H9 (cell line): ENCODE measurements at regions not wholly inside any gene's neighbourhood (a gene's known extent, or its start where the extent isn't known, plus 50 kb on each side); places are given as distances from the start of the nearest gene placed in this dataset.

Source experiments
- DNase-seq: peaks from one replicate; pipeline ENCODE4 v3.0.0-alpha.2; 2017
- H2AFZ ChIP-seq: one replicate; pipeline ENCODE4 v1.6.1; 2013; ENCODE audit warnings: mild to moderate bottlenecking, low read length, control low read depth, moderate library complexity
- H2AK5ac ChIP-seq: 2 replicates; pipeline ENCODE4 v1.6.1; 2013; ENCODE audit warnings: low read length, control low read depth, mixed read lengths; ENCODE audit not compliant: insufficient read length
- H2BK120ac ChIP-seq: one replicate; pipeline ENCODE4 v1.6.1; 2013; ENCODE audit warnings: low read depth, mild to moderate bottlenecking, low read length, control low read depth, inconsistent platforms; ENCODE audit not compliant: poor library complexity, severe bottlenecking
- H2BK12ac ChIP-seq: 2 replicates; pipeline ENCODE4 v1.6.1; 2013; ENCODE audit warnings: low read length, control low read depth, mixed read lengths, low read depth; ENCODE audit not compliant: insufficient read length
- H2BK15ac ChIP-seq: 2 replicates; pipeline ENCODE4 v1.6.1; 2013; ENCODE audit warnings: low read depth, low read length, control low read depth
- H2BK20ac ChIP-seq: one replicate; pipeline ENCODE4 v1.6.1; 2013; ENCODE audit warnings: low read depth, mild to moderate bottlenecking, low read length, control low read depth, inconsistent platforms; ENCODE audit not compliant: poor library complexity, severe bottlenecking
- H2BK5ac ChIP-seq: 2 replicates; pipeline ENCODE4 v1.6.1; 2013; ENCODE audit warnings: low read length, control low read depth, mixed read lengths; ENCODE audit not compliant: insufficient read length
- H3K14ac ChIP-seq: 2 replicates; pipeline ENCODE4 v1.6.1; 2013; ENCODE audit warnings: low read length, control low read depth; ENCODE audit not compliant: insufficient read depth
- H3K18ac ChIP-seq: 2 replicates; pipeline ENCODE4 v1.6.1; 2013; ENCODE audit warnings: low read depth, mild to moderate bottlenecking, mixed read lengths, low read length, control low read depth; ENCODE audit not compliant: insufficient read length
- H3K23ac ChIP-seq: 2 replicates; pipeline ENCODE4 v1.6.1; 2013; ENCODE audit warnings: low read length, control low read depth, mixed read lengths, low read depth; ENCODE audit not compliant: insufficient read length
- H3K23me2 ChIP-seq: 2 replicates; pipeline ENCODE4 v1.6.1; 2013; ENCODE audit warnings: low read depth, mild to moderate bottlenecking, mixed read lengths, low read length, control low read depth; ENCODE audit not compliant: insufficient read length, poor library complexity, severe bottlenecking
- H3K27ac ChIP-seq: 2 replicates; pipeline ENCODE4 v1.5.1; 2013; ENCODE audit warnings: low read length, control low read depth, mixed read lengths, low read depth; ENCODE audit not compliant: insufficient read length
- H3K27me3 ChIP-seq: 2 replicates; pipeline ENCODE4 v1.6.1; 2013; ENCODE audit warnings: low read length, control low read depth, inconsistent platforms; ENCODE audit not compliant: insufficient read depth
- H3K4ac ChIP-seq: 2 replicates; pipeline ENCODE4 v1.6.1; 2013; ENCODE audit warnings: low read depth, mild to moderate bottlenecking, control low read depth, inconsistent platforms, low read length, moderate library complexity
- H3K4me1 ChIP-seq: 2 replicates; pipeline ENCODE4 v1.6.1; 2013; ENCODE audit warnings: low read length, control low read depth, inconsistent platforms; ENCODE audit not compliant: insufficient read depth
- H3K4me2 ChIP-seq: 2 replicates; pipeline ENCODE4 v1.6.1; 2013; ENCODE audit warnings: low read length, control low read depth, mixed read lengths; ENCODE audit not compliant: insufficient read length, insufficient read depth
- H3K56ac ChIP-seq: 2 replicates; pipeline ENCODE4 v1.6.1; 2013; ENCODE audit warnings: low read depth, mild to moderate bottlenecking, mixed read lengths, low read length, control low read depth; ENCODE audit not compliant: insufficient read length
- H3K79me1 ChIP-seq: 2 replicates; pipeline ENCODE4 v1.6.1; 2013; ENCODE audit warnings: low read depth, mild to moderate bottlenecking, moderate library complexity, low read length, control low read depth, inconsistent platforms; ENCODE audit not compliant: insufficient read depth, poor library complexity, severe bottlenecking
- H3K79me2 ChIP-seq: 2 replicates; pipeline ENCODE4 v1.6.1; 2013; ENCODE audit warnings: low read length, control low read depth, inconsistent platforms; ENCODE audit not compliant: insufficient read depth
- H3K9ac ChIP-seq: 2 replicates; pipeline ENCODE4 v1.6.1; 2013; ENCODE audit warnings: low read length, control low read depth, mixed read lengths; ENCODE audit not compliant: insufficient read length; ENCODE audit errors: extremely low read depth
- H3K9me3 ChIP-seq: one replicate; pipeline ENCODE4 v1.6.1; 2013; ENCODE audit warnings: low read depth, low read length, inconsistent platforms; ENCODE audit not compliant: control insufficient read depth
- H3T11ph ChIP-seq: one replicate; pipeline ENCODE4 v1.6.1; 2013; ENCODE audit warnings: mild to moderate bottlenecking, low read length, control low read depth, inconsistent platforms
- H4K20me1 ChIP-seq: one replicate; pipeline ENCODE4 v1.6.1; 2013; ENCODE audit not compliant: control insufficient read depth, insufficient read length, insufficient read depth
- H4K5ac ChIP-seq: 2 replicates; pipeline ENCODE4 v1.6.1; 2013; ENCODE audit warnings: low read depth, mild to moderate bottlenecking, mixed read lengths, low read length, control low read depth; ENCODE audit not compliant: insufficient read length
- H4K8ac ChIP-seq: replicated peaks from 2 replicates; pipeline ENCODE4 v1.6.1; 2013; ENCODE audit warnings: low read length, control low read depth, mixed read lengths, low read depth; ENCODE audit not compliant: insufficient read length
- H4K91ac ChIP-seq: 2 replicates; pipeline ENCODE4 v1.6.1; 2013; ENCODE audit warnings: low read depth, mild to moderate bottlenecking, moderate library complexity, mixed read lengths, low read length, control low read depth; ENCODE audit not compliant: insufficient read length
- H3K27ac Mint-ChIP-seq, 3 experiments: 2 replicates in 2 of 3; 3 replicates in 1 of 3; pipeline ENCODE4 v1.8.0; 2020 to 2021; ENCODE audit warnings: mixed read lengths in 3 of 3, mild to moderate bottlenecking in 1 of 3, moderate library complexity in 1 of 3
- H3K27me3 Mint-ChIP-seq: 2 replicates; pipeline ENCODE4 v1.8.0; 2021; ENCODE audit warnings: low read depth, mild to moderate bottlenecking, moderate library complexity, mixed read lengths
- H3K36me3 Mint-ChIP-seq, 3 experiments: 2 replicates in 2 of 3; 3 replicates in 1 of 3; pipeline ENCODE4 v1.8.0; 2020 to 2021; ENCODE audit warnings: low read depth in 3 of 3, mixed read lengths in 3 of 3; ENCODE audit not compliant: insufficient read depth in 1 of 3
- H3K4me1 Mint-ChIP-seq, 2 experiments: 2 replicates each; pipeline ENCODE4 v1.8.0; 2020; ENCODE audit warnings: mixed read lengths in 2 of 2
- H3K4me3 Mint-ChIP-seq, 2 experiments: 2 replicates in 1 of 2; 3 replicates in 1 of 2; pipeline ENCODE4 v1.8.0; 2020 to 2021; ENCODE audit warnings: mild to moderate bottlenecking in 2 of 2, mixed read lengths in 2 of 2, moderate library complexity in 1 of 2
- H3K9me3 Mint-ChIP-seq, 2 experiments: 2 replicates in 1 of 2; 3 replicates in 1 of 2; pipeline ENCODE4 v1.8.0; 2020; ENCODE audit warnings: mild to moderate bottlenecking in 2 of 2, mixed read lengths in 2 of 2, moderate library complexity in 1 of 2
- WGBS: extraction: QIAGEN DNeasy Blood & Tissue Kit; methylation state at CpG from one replicate; pipeline ENCODE4 v1.1.7; 2013; ENCODE audit warnings: missing lambda C conversion rate, low lambda C conversion rate, mixed read lengths; ENCODE audit not compliant: insufficient read length; ENCODE audit errors: extremely low coverage; 5-methylcytosine and 5-hydroxymethylcytosine counted together
- TF ChIP-seq, protein P1 (sequence below): fragments of 200-600 bp; sonication (generic); conservative IDR thresholded peaks from 3 replicates; pipeline ENCODE4 v1.8.0; 2021; ENCODE audit warnings: antibody characterized with exemption, mild to moderate bottlenecking

DNA sequence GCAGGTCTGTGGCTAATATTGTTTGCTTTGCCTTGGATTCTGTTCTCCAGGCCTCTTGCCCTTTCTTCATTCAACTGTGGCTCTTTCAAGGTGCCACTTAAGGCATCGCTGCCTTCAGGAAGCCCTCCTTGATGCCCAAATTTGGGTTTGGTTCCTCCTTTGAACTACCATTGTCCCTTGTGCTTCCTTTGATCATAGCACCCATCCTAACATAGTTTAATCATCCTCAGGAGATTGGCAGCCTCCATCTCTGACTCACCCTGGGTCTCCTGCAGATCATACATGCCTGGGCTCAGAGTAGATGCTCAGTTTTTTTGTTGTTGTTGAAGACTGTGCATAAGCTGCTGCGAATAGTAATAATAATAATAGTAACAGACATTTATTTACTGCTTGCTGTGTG is 54.4 kb upstream of the ACOT11 start:
- no peak overlapping the region for H3K56ac ChIP-seq
- H2AFZ ChIP-seq: no peak overlapping the region
- DNase-seq: no peak
- Mint-ChIP-seq H3K27ac (no peak overlapping the region), H3K4me1 (peaks cover 19 to 22% of the 10 kb centered on the region in 2 experiments), H3K4me3 (no peak overlapping the region), H3K36me3 (no peaks in the 10 kb centered on the region; a peak in 1 of 7 replicates), H3K9me3 (no peaks in the 10 kb centered on the region; a peak in 1 of 5 replicates), H3K27me3 (peaks cover 16% of the 10 kb centered on the region)
- no peak overlapping the region for H3K4ac ChIP-seq
- H2BK5ac ChIP-seq: no peak overlapping the region
- no peak overlapping the region for H3K23ac ChIP-seq
- H3K79me1 ChIP-seq: no peaks in the 10 kb centered on the region
- no peak overlapping the region for H3K27ac ChIP-seq
- no peaks in the 10 kb centered on the region for H3K4me1 ChIP-seq
- no peaks in the 10 kb centered on the region for H3K27me3 ChIP-seq
- no peak overlapping the region for H3K9ac ChIP-seq
- H4K8ac ChIP-seq: no peak overlapping the region
- no peak overlapping the region for H3K14ac ChIP-seq
- H2BK12ac ChIP-seq: no peak overlapping the region
- H2BK20ac ChIP-seq: no peak overlapping the region
- no peaks in the 10 kb centered on the region for H3K79me2 ChIP-seq
- no peak overlapping the region for H3K18ac ChIP-seq
- H3K23me2 ChIP-seq: peaks cover 6% of the 10 kb centered on the region
- no peak overlapping the region for H3T11ph ChIP-seq
- TF ChIP-seq, protein P1, sequence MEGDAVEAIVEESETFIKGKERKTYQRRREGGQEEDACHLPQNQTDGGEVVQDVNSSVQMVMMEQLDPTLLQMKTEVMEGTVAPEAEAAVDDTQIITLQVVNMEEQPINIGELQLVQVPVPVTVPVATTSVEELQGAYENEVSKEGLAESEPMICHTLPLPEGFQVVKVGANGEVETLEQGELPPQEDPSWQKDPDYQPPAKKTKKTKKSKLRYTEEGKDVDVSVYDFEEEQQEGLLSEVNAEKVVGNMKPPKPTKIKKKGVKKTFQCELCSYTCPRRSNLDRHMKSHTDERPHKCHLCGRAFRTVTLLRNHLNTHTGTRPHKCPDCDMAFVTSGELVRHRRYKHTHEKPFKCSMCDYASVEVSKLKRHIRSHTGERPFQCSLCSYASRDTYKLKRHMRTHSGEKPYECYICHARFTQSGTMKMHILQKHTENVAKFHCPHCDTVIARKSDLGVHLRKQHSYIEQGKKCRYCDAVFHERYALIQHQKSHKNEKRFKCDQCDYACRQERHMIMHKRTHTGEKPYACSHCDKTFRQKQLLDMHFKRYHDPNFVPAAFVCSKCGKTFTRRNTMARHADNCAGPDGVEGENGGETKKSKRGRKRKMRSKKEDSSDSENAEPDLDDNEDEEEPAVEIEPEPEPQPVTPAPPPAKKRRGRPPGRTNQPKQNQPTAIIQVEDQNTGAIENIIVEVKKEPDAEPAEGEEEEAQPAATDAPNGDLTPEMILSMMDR: no peak
- WGBS: no CpG with 5 or more reads among the region's 2 CpGs
- no peak overlapping the region for H2BK120ac ChIP-seq
- H3K4me2 ChIP-seq: no peak overlapping the region
- H2BK15ac ChIP-seq: no peak overlapping the region
- H4K20me1 ChIP-seq: no peaks in the 10 kb centered on the region
- H3K9me3 ChIP-seq: no peaks in the 10 kb centered on the region
- no peak overlapping the region for H2AK5ac ChIP-seq
- H4K91ac ChIP-seq: no peak overlapping the region
- no peak overlapping the region for H4K5ac ChIP-seq
